Suppressor macrophage (primary cell): ENCODE measurements at regions not wholly inside any gene's neighbourhood (a gene's known extent, or its start where the extent isn't known, plus 50 kb on each side); places are given as distances from the start of the nearest gene placed in this dataset.
"Not testable (repeated sequence)": the region's sequence is repeated elsewhere in the genome, so short reads cannot be mapped to it uniquely, and the experiment has no call there.

Experiments used
- DNase-seq, 4 experiments: peaks; one replicate each; pipeline ENCODE4 v3.0.0-alpha.2; 2020 to 2022

GRCh38 chrY:7723127-7723526 is 811.6 kb upstream of the AMELY start:
- no peak for DNase-seq

GRCh38 chrY:7722566-7722965 is 811.0 kb upstream of the AMELY start:
- DNase-seq = peak; percentile 47 to 76 (median 74)

GRCh38 chrY:7720974-7721373 is 809.4 kb upstream of the AMELY start:
- DNase-seq = no peak

- DNase-seq = peak in 2 of 4 experiments; percentile 25 to 27
These were observed 807.7 kb upstream of the AMELY start for GRCh38 chrY:7719271-7719670.

GRCh38 chrY:7718626-7719025 is 807.1 kb upstream of the AMELY start:
- no peak for DNase-seq

- no peak for DNase-seq
These were observed 806.6 kb upstream of the AMELY start for GRCh38 chrY:7718126-7718525.

DNA sequence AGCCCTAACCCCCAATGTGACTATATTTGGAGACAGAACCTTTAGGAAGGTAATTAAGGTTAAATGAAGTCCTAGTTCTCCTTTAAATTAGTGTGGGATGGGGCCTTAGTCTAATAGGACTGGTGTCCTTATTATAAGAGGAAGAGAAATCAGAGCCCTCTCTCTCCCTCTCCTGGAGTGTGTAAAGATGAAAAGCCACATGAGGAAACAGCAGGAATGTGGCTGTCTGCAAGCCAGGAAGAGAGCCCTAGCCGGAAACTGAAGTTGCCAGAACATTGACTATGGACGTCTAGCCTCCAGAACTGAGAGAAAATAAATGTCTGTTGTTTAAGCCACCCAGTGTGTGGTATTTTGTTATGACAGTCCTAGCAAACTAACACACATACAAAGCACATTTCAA is 802.9 kb upstream of the AMELY start:
- peak; percentile 28 to 65 (median 51) for DNase-seq

GRCh38 chrY:7713738-7714137 is 802.2 kb upstream of the AMELY start:
- DNase-seq = not testable (repeated sequence)

DNA sequence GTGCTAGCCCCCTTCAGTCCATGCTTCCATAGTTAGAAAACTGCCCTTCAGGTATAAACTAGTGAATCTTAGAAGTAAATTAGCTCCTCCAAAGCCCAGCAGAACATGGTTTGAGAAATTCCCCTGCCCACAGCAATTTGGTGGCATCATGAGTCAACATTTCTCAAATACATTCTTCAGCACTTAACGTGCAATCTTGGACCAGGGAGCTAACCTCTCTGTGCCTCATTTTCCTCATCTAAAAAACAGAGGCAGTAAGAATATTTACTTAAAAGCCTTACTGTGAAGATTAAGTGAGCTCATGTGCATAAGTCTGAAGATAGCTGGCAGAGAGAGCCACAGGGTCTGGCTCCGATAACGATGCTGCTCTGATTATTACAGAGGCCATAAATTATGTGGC is 800.7 kb upstream of the AMELY start:
- peak in 1 of 4 experiments; percentile 24 for DNase-seq

DNA sequence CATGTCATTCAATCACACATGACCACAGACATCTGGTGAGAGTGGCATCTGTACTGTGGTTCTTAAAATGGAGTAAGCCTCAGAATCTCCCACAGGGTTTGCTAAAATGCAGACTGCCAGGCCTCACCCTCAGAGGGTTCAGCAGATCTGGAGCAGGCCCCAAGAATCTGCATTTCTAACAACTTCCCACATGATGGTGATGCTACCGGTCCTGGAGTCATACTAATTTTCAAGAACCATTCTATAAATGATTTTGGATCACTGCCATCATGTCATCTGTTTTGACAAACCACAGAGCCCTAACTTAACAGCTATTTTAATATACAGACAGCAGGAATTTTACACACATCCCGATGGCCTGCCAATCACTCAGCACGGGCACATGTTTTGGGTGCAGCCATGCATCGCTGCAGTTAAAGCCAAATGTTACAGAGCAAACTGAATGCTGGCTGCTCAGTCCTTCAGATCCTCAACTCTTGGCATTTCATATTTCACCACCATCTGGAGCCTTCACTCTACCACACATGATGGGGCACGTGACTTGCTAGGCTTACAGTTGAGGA is 792.1 kb upstream of the AMELY start:
- DNase-seq = no peak

DNA sequence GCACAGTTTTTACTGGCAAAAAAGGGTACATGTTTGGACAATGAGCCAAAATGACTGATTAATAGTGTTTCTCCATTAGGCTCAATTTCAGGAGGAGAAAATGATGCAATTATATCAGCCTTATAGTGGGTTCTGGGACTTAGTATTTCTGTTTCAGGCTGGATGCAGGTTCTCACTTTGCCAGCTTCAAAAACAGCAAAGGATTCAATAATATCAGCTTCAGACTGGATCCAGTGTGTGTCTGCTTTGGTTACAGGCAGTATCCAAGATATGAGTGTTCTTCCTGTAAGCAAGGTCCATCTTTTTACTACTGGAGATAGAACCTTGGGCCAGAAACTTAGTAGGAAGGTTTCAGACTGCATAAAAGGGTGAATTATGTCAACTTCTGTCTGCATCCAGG is 790.9 kb upstream of the AMELY start:
- no peak for DNase-seq

DNA sequence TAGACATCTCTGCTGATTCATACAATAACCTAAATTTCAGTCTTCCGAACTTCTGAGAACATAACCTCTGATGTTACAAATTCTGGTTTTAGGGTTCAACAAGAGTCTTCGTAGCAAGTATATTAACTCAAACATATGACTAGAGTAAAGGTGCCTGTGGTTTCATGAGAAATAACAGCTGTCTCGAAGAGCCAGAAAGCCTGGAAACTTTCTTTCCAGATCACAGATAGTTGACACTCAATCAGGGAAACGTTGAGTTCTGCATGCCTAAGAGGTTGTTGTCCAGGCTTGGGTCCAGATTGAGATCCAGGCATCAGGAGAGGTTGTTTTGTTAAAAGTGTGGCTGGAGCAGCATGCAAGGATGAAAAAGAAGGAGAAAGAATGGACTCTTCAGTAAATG is 790.1 kb upstream of the AMELY start:
- DNase-seq = no peak

GRCh38 chrY:7697506-7697905 is 786.0 kb upstream of the AMELY start:
- DNase-seq = no peak

DNA sequence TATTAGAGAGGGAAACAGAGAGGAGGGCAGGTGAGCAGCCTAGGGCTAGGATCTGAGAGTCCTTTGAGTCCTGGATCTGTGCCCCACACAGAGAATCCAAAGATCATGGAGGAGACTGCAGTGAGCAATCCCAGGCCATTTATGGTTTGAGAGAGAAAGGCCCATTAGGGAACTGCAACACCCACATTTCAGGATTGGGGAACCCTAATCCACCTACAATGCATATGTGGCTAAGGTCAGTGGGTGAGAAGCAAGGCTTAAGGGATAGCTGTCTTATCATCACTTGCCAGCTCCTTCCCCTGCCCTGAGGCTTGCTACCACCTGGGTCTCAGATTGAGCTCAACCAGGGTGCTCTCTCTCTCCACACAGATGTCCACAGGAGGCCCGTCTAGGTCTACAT is 781.1 kb upstream of the AMELY start:
- DNase-seq = peak; percentile 21 to 64 (median 53)

GRCh38 chrY:7687086-7687485 is 775.5 kb upstream of the AMELY start:
- no peak for DNase-seq

DNA sequence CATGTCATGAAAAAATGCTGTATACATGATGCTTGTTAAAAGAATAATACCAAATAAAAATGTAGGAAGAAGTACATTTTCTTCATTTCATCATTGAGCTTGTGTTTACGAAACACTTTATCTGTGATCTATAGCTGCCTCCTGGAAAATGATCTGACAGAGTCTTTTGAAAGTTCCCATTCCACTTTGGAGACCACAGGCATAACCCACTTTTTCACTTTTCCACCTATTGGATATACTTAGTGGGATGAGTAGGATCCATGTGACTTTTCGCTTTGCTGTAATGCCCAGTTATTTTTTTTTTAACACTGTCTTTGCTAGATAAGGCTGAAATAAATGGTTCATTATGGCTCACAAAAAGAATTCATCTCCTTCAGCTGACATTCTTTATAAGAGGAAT is 773.0 kb upstream of the AMELY start:
- no peak for DNase-seq

GRCh38 chrY:7682386-7682785 is 770.8 kb upstream of the AMELY start:
- DNase-seq = no peak

DNA sequence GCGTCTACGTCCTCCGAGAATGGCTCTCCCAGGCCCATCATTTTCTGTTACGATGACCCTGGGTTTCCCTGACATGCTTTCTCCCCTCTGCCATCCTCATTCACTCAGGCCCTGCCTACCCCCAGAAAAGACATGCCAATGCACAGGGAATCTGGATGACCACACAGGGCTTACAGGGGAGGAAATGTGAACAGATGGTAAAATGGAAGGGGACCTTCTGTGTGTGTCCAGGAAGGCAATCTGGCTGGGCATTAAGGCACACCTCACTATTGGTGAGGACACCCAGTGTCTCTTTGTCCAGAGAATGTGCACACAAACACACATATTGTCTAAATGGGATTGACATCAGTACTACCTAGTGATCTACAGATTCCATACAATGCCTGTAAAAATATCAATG is 769.9 kb upstream of the AMELY start:
- DNase-seq = no peak

- no peak for DNase-seq
These were observed 762.9 kb upstream of the AMELY start for GRCh38 chrY:7674465-7674864.

DNA sequence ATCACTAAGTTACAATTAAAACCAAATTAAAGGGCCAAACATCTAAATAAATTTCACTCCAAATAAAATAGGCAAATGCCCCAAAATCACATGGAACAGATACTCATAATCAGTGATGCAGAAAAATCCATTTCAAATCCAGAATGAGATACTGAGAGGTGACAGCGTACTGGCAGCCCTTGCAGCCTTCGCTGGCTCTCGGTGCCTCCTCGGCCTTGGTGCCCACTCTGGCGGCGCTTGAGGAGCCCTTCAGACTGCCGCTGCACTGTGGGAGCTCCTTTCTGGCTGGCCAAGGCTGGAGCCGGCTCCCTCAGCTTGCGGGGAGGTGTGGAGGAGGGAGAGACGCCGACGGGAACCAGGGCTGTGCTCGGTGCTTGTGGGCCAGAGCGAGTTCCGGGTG is 761.2 kb upstream of the AMELY start:
- no peak for DNase-seq

- no peak for DNase-seq
These were observed 751.7 kb upstream of the AMELY start for GRCh38 chrY:7663261-7663660.

DNA sequence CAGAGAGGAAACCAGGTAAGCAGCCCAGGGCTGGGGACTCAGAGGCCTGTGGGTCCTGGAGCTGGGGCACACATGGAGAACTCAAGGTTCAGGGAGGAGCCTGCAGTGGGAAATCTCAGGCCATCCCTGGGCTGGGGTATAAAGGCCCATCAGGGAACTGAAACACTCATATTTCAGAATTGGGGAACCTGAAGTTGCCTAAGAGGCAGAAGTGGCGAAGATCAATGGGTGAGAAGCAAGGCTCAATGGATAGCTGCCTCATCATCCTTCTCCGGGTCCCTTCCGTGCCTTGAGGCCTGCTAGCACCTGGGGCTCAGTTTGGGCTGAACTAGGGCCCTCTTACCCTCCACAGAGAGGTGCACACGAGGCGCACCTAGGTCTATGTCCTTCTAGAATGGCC is 747.5 kb upstream of the AMELY start:
- peak; percentile 9 to 62 (median 32) for DNase-seq

GRCh38 chrY:7656596-7656995 is 745.0 kb upstream of the AMELY start:
- no peak for DNase-seq

GRCh38 chrY:7654985-7655384 is 743.4 kb upstream of the AMELY start:
- no peak for DNase-seq

GRCh38 chrY:7649866-7650265 is 738.3 kb upstream of the AMELY start:
- not testable (repeated sequence) for DNase-seq
